SU-DHL-6 (cell line): ENCODE measurements at regions not wholly inside any gene's neighbourhood (a gene's known extent, or its start where the extent isn't known, plus 50 kb on each side); places are given as distances from the start of the nearest gene placed in this dataset.

Experiments used
- EZH2phosphoT487 ChIP-seq: fragments of 200-600 bp; sonication (generic), shearing (Covaris generic); conservative IDR thresholded peaks from 2 replicates; pipeline ENCODE4 v1.6.1; 2018; ENCODE audit warnings: mild to moderate bottlenecking, antibody characterized with exemption, low read length, moderate library complexity, mixed read lengths
- TF ChIP-seq, protein P1 (sequence below): fragments of 200-600 bp; sonication (generic); IDR thresholded peaks from one replicate; pipeline ENCODE4 v1.5.1; 2017; ENCODE audit warnings: antibody characterized with exemption, mild to moderate bottlenecking, low read length, moderate library complexity; ENCODE audit not compliant: insufficient read depth, poor library complexity, severe bottlenecking

DNA sequence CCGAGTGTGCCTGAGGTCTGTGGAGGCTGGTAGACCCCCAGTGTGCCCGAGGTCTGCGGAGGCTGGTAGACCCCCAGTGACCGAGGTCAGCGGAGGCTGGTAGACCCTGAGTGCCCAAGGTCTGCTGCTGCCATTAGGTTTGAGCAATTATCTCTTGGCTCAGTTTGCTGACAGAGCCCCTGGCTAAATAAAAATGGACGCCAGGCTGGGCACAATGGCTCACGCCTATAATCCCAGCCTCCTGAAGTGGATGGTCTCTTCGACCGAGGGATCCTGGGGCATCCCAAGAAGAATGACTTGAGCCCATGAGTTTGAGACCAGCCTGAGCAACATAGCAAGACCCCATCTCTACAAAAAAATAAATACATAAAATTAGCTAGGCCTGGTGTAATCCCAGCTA is 98.7 kb upstream of the ZNF469 start:
- TF ChIP-seq, protein P1, sequence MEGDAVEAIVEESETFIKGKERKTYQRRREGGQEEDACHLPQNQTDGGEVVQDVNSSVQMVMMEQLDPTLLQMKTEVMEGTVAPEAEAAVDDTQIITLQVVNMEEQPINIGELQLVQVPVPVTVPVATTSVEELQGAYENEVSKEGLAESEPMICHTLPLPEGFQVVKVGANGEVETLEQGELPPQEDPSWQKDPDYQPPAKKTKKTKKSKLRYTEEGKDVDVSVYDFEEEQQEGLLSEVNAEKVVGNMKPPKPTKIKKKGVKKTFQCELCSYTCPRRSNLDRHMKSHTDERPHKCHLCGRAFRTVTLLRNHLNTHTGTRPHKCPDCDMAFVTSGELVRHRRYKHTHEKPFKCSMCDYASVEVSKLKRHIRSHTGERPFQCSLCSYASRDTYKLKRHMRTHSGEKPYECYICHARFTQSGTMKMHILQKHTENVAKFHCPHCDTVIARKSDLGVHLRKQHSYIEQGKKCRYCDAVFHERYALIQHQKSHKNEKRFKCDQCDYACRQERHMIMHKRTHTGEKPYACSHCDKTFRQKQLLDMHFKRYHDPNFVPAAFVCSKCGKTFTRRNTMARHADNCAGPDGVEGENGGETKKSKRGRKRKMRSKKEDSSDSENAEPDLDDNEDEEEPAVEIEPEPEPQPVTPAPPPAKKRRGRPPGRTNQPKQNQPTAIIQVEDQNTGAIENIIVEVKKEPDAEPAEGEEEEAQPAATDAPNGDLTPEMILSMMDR: no peak
- TF ChIP-seq EZH2phosphoT487: no peak
